ENCODE measurements at regions not wholly inside any gene's neighbourhood (a gene's known extent, or its start where the extent isn't known, plus 50 kb on each side); places are given as distances from the start of the nearest gene placed in this dataset.

DNA sequence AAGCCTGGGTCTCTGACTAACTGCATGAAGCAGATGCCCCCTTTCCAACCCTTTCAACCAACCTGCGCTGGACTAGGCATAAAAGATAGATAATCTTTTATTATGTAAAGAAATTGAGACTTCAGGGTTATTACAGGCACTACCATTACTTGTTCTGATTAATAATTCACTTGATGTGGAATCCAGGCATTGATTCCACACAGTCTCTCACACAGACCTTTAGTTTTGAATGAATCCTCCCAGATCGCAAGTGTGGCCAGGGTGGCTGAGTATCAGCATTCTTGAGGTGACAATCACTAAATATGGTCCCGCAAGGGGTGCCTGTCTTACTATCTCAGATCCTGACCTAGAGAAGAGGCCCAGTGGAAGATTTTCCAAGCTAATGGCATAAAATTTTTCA lies 368.9 kb upstream of the ONECUT1 start:
- H3K4me3 ChIP-seq (replicated peaks; ENCODE audit: low read depth, low read length), result no peak overlapping the region
- TF ChIP-seq, protein P1, sequence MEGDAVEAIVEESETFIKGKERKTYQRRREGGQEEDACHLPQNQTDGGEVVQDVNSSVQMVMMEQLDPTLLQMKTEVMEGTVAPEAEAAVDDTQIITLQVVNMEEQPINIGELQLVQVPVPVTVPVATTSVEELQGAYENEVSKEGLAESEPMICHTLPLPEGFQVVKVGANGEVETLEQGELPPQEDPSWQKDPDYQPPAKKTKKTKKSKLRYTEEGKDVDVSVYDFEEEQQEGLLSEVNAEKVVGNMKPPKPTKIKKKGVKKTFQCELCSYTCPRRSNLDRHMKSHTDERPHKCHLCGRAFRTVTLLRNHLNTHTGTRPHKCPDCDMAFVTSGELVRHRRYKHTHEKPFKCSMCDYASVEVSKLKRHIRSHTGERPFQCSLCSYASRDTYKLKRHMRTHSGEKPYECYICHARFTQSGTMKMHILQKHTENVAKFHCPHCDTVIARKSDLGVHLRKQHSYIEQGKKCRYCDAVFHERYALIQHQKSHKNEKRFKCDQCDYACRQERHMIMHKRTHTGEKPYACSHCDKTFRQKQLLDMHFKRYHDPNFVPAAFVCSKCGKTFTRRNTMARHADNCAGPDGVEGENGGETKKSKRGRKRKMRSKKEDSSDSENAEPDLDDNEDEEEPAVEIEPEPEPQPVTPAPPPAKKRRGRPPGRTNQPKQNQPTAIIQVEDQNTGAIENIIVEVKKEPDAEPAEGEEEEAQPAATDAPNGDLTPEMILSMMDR (IDR thresholded peaks at IDR 0.05; ENCODE audit: low read depth, low read length, missing control alignments), result no peak
- DNase-seq (ENCODE audit: extremely low read depth, low read depth), result no peak

DNA sequence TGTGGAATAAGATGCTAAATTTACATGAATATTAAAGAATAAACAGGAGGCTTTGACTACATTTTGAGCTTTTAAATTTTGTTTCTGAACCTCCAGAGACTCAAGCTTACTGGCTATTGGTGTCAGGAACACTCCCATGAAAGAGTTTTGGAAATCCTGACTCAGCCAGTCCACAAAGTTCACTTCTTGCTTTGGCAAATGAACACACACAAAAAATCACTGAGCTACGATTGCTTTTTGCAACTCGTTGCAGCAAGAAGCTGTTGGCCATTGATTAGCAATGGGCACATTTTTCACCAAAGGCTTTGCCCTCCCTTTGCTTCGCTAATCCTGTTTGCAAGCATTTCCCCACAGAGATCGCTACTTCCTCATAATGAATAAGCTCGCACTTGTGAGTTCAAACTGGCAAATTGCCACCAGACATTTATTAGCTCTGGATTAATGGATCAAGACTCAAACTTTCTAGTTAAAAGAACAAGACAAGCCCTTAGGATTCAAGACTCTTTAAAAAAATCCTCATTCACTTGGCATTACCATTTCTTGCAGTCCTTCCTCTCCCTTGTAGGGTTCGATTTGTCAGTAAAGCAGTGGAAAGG lies 343.2 kb upstream of the ONECUT1 start:
- TF ChIP-seq, protein P1 (IDR thresholded peaks at IDR 0.05; ENCODE audit: low read depth, low read length, missing control alignments), result no peak
- H3K4me3 ChIP-seq (replicated peaks; ENCODE audit: low read depth, low read length), result no peak overlapping the region
- no peak for DNase-seq (ENCODE audit: extremely low read depth, low read depth)

DNA sequence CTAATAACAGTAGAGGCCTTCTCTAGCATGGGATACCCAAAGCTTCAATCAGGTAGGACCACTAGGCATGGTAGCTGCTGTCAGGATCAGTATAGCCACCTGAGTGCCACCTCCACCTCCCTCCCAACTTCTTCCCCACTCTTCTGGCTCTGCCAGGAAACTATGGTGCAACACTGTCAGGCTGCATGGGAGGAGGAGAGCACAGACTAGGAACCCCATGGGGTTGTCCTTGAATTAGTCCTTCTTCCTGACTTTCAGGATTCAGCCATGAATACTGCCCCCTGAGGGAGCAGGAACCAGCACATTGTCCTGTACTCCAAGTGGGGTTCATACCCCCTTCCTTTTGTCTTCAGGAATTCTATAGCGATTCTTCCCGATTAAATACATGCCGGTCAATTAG lies 340.8 kb upstream of the ONECUT1 start:
- no peak overlapping the region for H3K4me3 ChIP-seq (replicated peaks; ENCODE audit: low read depth, low read length)
- no peak for DNase-seq (ENCODE audit: extremely low read depth, low read depth)
- TF ChIP-seq, protein P1 (IDR thresholded peaks at IDR 0.05; ENCODE audit: low read depth, low read length, missing control alignments), result no peak

DNA sequence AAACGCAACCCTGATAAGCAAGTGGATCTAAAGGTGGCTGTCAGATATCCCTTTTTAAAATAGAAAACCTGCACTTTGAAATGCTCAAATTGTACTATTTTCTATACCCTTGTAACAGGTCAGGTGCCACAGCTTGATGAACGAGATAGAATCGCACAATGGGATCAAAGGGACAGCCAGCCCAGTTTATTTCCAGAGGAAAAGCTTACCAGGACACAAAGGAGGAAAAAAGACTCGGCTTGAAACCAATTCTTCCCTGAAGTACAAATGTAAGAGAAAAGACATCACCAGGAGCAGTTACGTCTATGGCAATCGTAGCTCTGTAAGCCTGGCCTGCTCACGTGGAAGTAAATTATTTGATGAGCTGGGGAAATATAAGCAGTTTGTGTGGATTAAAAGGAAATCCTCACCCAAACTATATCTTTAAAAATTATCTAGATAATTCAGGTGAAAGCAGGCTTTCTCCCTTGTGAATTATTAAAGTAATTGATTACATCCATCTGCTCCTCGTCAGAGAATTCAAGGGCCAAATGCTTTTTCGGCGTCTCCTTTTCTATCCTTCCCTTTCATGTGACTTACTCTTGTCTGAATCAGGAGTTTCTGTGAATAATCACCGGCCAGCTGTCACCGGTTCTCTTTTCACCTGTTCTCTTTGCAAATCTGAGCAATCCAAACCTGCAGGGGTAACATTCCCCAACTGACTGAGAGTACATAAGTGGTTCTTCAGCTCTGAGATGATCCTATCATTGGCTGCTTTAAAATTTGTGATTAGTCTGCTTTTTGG lies 339.2 kb upstream of the ONECUT1 start:
- no peak overlapping the region for H3K4me3 ChIP-seq (replicated peaks; ENCODE audit: low read depth, low read length)
- TF ChIP-seq, protein P1 (IDR thresholded peaks at IDR 0.05; ENCODE audit: low read depth, low read length, missing control alignments), result no peak
- DNase-seq (ENCODE audit: extremely low read depth, low read depth), result no peak

DNA sequence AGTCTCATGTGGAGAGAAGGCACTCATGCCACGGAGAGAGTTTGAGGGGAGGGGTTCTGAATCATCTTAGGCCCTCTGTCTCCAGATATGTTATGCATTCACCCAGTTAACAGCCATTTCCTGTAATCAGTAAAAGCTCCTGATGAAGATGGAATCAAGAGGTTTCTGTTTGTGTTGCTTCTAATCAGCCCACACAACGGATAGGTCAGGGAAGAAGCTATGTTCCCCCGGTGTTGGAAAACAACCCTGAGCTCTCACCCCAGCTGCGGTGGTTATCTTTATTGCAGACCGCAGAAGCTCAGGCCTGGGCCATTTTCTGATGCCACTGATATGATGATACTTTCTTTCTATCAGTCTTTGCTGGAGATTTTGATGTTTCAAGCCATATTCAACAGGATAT lies 338.5 kb upstream of the ONECUT1 start:
- TF ChIP-seq, protein P1 (IDR thresholded peaks at IDR 0.05; ENCODE audit: low read depth, low read length, missing control alignments), result no peak
- H3K4me3 ChIP-seq (replicated peaks; ENCODE audit: low read depth, low read length), result no peak overlapping the region
- DNase-seq (ENCODE audit: extremely low read depth, low read depth), result no peak

DNA sequence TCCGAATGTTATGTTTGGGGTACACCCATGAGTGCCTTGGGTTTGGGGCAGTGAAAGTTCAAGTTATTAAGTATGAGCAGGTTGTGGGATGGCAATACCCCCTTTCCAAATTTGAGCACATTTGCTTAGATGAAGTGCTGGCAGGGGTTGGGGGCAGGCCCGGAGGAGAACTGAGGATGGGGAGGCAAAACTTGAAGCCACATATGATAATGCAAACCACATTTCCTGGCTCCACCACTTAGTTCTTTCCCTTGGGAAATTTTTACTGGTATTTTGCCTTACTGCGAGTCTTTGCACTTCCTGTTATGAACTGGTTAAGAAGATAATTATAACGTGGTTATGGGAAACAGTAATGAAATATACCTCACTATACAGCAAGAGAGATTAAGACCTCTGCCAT lies 336.0 kb upstream of the ONECUT1 start:
- H3K4me3 ChIP-seq (replicated peaks; ENCODE audit: low read depth, low read length), result no peak overlapping the region
- no peak for DNase-seq (ENCODE audit: extremely low read depth, low read depth)
- TF ChIP-seq, protein P1 (IDR thresholded peaks at IDR 0.05; ENCODE audit: low read depth, low read length, missing control alignments), result no peak

Data from HFF-Myc (cell line).